ENCODE measurements at regions not wholly inside any gene's neighbourhood (a gene's known extent, or its start where the extent isn't known, plus 50 kb on each side); places are given as distances from the start of the nearest gene placed in this dataset.

DNA sequence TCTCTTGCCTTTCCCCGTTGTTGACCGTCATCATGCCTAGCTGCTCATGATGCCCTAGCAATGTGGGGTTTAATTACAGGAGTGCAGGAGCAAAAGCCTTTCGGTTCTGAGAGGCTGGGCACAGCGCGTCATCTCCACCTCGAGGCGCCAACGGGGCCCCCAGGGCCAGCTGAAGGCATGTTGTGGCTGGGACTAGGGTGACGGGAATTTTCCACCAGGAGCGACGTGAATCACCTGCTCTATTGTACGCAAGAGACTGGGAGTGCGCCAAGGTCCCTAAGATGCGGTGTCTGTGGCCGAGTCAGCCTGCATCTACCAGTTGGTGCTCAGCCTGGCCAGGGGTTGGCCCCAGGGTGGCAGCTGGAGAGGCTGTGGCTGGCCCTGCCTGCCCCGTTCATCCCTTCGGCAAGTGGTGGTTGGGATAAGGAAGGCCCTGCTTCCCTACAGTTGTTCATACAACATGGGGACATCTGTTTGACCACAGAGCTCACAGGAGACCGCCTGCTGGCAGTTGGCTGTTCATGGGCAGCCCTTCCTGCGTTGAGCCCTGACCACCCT lies 1175.6 kb downstream of the BRD1 start:
- no peak for DNase-seq (ENCODE audit: low read depth)

DNA sequence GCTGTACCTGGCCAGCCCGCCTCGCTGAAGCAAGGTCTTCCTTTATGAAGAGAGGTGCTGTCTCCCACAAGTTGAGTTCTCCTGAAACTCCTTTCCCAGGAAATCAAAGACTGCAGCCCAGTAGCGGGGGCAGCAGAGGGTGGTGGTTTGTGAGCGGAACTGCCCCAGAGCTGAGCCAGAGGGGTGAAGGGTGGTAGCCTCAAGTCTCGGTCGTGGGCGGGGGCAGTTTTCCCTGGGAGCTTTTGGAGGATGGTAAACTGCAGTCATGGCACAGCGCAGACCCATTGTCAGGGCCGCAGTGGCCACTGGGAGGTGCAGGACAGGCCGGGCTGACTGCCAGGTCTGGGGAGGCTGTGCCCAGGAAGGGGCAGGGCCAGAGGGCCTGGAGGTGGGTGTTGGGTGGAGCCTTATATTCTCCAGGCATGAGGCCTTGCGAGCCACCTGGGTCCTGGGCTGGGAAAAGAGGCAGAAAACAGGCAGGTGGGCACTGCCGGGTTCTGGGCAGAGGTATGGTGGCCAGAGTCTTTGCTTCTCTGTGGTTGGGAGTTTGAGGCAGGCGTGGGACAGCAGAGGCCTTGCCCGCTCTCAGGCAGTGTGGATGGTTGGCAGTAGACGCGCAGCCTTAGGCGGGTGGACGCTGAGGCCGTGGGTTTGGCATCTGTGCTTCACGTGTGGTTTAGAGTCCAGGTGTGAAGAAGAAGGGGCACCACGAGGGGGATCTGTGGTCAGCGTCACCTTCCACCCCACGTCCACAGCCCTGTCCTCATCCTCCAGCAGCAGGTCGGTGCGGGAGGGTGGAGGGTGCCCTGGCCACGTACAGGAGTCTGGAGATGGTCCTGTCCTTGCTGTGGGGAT lies 1176.4 kb downstream of the BRD1 start:
- DNase-seq (ENCODE audit: low read depth): no peak

DNA sequence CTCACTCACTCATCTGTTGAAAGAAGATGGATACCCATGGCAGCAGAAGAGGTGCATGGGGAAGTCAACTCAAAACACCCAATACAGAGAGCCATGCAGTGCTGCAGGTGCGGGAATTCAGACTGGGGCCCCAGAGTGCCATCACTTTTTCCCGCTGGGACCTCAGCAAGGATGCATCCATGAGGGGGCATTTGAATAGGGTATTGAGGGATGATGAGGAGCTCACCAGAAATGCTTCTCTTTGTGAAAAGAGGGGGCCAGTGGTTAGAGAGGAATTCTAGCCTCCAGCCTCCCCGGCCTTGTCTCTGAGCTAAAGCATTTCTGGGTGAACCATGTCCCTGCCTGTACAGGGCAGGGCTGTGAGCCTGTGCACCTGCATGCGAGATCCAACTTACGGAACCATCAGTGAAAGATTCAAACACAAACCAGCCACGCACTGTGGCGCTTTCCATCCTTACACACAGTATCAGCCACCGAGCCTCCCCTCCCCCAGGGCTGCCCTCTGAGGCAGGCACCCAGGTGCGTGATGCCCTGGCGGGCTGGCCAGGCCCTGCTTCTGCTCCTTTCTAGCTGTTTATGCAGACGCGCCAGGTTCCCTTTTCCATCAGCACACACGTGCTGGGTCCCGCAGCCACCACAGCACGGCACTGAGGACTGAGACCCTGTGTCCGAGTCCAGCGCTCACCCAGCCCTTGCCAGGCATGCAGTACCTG lies 1177.2 kb downstream of the BRD1 start:
- DNase-seq (ENCODE audit: low read depth): no peak

DNA sequence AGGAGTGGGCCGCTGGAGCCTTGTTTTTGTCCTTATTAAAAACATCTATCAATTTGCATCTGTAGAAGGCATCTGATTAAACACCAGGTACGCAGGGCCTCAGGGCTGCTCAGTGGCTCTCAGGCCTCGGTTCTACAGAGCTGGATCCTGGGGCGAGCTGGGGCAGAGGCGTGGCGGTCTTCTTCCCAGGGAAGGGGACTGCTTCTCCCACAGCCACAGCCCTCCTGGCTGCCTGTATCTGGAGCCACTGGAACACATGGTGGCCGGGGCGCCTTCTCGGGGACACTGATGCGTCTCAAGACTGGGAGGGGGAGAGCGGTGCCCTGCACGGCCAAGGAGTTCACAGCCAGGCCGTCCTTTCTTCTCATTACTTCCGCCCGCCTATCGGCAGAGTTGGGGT lies 1178.2 kb downstream of the BRD1 start:
- no peak for DNase-seq (ENCODE audit: low read depth)

DNA sequence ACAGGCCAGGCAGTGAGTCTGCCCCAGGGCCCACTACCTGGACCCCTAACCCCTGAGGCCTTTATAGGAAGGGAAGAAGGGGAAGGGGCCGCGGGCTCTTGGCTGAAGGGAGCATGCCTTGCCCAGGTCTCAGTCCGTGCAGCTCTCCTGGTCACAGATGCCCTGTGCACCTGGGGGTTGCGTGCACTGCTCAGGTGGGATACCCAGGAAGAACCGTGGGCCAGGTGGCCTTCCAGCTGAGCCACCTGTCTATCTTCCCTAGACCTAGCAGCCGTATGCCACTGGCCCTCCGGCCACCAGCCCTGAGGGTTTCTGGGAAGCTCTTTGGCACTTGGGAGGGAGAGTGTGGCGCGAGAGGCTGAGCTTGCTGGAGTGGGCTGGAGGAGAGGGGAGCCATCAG lies 1178.6 kb downstream of the BRD1 start:
- no peak for DNase-seq (ENCODE audit: low read depth)

DNA sequence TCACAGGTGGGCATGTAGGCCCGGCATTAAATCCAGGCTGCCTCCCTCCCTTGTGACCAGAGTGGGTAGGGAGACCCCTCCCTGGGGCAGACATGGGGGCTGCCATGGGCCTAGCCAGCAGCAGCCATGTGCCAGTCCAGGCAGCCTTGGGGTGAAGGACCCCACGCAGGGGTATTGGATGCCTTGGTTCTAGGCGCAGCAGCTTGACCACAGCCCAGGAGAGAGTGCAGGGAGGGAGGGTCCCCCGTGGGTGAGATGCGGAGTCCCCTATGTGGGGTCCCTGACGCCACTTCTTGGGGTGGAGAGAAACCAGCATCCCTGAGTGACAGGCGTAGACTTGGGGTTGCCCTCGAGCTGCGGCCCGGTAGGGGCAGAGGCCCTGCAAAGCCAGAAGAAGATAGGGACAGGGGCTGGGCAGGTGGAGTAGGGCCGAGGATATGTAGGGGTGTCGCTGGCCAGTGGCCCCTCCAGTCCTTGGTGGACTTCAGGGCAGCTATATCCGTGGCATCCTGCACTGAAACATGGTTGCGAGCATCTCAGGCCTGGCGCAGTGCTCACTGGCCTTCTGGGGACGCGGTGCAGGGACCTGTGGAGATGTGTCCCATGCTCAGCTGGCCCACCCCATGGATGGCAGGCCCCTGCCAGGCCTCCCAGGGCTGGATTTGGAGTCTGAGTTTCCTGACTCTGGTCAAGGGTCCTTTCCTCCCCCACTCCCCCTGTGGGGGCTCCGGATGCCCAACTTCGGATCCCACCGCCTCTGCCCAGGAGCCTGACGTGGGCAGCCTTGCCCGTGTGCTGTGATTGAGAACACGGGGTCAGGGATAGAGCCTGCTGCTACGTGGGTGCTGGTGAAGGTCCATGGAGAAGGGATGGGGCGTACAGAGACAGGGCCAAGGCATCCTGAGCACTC lies 1179.8 kb downstream of the BRD1 start:
- no peak for DNase-seq (ENCODE audit: low read depth)

DNA sequence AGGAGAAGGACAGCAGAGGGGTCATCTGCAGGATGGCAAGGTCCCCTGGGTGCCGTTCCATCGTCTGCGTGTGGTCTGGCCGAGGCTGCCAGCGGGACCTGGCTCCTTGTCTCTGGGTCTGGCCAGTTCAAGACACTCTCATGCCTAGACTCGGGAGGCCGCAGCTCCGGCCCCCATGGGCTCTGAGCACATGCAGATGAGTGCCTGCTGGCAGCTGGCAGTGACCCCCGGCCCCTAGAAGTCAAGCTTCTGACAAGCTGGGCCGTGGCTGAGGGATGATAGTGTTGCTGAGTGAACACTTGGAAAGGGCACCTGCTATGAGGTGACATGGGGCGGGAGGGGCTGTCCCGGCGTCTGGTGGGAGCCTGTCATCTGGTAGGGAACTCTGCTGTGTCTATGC lies 1180.6 kb downstream of the BRD1 start:
- no peak for DNase-seq (ENCODE audit: low read depth)

DNA sequence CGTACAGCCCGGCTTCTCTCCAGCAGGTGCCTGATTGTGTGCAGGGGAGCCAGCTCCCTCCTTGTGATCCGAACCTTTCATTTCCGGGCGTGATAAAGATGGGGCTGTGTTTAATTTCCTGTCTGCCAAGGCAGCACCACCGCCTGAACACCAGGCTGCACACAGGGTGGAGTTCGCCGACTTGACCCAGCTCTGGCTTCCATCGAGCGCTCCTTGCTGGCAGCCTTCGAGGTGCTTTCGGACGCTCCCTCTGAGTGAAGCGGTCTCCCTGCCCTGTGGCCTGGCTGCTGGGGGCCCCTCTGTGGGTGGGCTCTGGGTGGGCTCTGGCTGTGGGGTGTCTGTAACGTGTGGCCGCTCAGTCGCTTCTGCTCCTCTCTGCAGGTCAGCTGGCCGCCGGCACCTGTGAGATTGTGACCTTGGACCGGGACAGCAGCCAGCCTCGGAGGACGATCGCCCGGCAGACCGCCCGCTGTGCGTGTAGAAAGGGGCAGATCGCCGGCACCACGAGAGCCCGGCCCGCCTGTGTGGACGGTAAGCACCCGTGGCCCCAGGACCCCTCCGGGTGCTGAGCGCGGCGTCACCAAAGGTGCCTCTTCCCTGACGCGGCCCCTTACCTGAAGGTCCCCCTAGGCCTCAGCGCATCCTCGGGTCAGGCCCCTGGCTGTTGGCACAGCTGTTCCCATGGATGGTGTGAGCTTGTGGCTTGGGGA lies 1181.3 kb downstream of the BRD1 start:
- DNase-seq (ENCODE audit: low read depth): no peak

DNA sequence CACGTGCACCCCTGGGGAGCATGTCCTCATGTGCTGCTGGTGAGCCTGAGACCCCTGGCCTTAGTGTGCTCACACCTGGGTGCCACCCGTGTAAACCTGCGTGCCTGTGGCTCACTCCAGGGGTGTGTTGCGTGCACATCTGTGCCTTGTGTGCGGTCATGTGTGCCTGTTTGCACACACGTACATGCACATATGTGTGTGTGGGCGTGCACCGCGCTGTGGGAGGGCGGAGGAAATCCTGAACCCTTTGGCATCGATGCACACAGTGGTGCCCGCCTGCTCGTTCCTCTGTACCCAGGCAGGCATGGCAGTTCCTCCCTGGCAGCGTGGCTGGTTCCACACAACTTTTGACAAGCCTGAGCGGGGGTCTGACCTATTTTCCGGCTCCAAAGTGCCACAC lies 1181.9 kb downstream of the BRD1 start:
- no peak for DNase-seq (ENCODE audit: low read depth)

DNA sequence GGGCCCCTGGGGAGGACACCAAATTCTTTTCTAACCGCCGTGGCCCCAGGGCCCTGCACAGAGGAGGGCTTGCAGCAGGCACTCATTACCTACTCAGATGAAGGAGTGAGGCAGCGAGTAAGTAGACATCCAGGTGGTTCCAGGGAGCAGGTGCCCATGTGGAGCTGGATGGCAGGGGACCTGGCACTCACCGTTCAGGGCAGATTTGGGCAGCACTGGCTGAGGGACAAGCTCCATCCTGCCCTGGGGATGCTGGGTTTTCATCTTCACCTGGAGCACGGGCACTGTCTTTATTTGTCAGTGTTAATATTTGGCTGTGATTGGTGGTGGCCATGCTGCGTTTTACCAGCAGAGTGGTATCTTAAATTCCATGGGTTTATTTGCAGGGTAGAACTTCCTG lies 1182.7 kb downstream of the BRD1 start:
- no peak for DNase-seq (ENCODE audit: low read depth)

DNA sequence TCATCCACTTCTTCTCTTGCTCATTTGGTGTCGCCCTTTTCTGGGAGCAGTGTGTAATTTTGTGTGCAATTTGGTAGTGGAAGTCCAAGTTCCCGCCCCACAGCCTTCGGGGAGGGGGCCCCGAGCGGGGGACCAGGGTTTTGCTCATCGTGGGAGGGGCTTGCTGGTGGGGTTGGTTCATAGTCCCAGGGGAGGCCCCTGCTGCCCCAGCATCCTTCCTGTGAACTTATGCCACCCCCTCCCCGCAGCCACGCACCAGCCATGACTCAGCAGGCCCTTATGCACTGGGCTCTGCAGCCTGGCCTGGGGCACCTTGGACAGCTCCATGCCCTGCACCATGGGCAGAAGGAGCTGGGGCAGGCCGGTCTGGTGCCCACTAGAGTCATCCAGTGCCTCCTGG lies 1183.6 kb downstream of the BRD1 start:
- no peak for DNase-seq (ENCODE audit: low read depth)

DNA sequence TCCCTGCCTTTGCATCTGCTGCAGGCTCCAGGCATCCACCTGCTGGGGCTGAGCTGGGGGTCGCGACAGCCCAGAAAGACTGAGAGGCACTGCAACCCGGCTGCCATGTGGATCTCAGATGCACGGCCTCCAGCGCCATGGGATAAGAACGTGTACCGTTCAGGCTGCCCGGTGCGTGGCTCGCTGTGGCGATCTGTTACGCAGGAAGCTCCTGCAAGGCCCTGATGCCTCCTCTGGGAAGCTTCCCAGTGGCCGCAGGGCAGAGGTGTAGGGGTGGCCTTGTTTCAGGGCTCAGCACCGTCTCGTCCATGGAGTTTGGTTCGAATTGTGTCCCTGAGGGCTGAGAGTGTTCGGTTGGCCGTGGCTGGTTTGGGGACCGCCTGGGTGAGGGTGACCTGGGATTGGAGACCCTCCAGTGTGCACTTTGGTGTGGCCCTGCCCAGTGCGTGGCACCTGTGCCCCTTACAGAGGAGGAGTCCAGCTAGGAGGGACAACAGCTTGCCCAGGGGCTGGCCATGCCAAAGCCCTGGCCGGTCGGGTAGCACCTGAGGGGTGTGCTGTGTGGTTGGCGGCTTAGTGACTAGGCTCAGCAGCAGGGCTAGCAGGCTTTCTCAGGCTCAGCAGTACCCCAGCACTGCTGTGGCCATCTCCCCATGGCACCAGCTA lies 1184.5 kb downstream of the BRD1 start:
- no peak for DNase-seq (ENCODE audit: low read depth)

DNA sequence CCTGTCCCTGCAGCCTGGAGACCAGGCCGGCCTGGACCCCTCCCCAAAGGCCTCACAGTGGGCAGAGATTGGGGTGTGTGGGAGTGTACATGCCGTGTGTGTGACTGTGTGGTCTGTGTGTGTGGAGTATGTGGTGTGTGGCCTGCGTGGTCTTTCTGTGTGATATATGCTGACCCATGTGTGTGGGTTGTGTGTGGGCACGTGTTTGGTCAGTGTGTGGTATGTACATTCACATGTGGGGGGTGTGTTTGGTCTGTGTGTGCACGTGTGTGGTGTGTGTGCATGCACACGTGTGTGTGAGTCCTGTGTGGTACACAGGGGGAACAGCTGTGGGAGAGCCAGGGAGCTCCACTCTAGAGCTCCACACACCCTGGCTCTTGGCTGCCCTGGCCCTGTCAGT lies 1185.1 kb downstream of the BRD1 start:
- no peak for DNase-seq (ENCODE audit: low read depth)

DNA sequence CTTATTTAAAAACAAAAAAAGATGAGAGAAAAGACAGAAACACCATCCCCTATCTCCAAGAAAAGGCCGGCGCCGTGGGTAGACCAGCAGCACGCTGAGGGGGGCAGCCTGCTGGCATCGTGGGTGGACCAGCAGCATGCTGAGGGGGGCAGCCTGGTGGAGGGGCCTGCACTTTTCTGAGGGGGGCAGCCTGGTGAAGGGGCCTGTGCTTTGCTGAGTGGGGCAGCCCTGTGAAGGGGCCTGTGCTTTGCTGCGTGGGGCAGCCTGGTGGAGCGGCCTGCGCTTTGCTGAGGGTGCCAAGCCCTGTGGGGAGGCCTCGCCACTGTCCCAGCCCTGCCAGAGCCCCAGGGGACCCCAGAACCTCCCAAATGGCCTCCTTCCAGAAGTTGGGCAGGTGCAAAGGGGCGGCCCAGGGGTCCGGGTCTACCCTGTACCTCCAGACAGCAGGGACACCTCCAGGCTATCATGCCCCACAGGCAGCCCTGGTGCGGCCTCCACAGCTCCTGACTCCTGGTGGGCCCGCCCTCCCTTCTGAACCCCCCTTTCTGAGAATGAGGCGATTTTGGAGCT lies 1185.7 kb downstream of the BRD1 start:
- DNase-seq (ENCODE audit: low read depth): no peak

DNA sequence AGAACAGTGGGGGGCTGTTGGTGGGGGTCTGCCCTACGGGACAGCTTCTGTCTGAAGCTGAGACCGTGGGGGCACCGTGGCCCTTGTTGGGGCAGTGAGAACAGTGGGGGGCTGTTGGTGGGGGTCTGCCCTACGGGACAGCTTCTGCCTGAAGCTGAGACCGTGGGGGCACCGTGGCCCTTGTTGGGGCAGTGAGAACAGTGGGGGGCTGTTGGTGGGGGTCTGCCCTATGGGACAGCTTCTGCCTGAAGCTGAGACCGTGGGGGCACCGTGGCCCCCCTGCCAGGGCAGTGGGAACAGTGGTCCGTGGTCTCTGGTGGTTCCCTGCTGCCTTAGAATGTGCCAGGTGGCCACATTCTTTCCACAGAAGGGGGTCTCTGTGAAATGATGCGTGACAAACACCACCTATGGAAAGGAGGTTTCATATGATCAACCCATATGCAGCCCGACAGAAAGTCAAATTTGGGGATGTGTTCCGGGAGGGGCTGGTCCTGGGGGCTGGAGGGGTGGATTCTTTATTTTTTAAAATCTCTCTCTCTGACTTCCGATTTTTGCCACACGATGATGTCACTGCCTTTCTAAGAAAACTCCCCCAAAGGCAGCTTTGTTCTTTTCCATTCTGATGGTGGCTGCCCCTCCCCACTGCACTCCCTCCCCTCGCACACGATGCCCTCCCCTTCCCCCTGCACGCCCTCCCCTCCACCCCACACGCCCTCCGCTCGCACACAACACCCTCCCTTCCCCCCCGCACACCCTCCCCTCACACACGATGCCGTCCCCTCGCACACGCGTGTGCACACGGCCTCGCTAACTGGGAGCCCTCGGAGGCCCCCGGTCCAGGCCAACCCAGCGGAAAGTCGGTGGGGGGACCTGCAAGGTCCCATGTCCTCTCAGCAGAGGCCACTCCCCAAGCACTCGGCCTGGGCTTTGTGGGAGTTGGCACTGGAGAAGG lies 1186.5 kb downstream of the BRD1 start:
- no peak for DNase-seq (ENCODE audit: low read depth)

DNA sequence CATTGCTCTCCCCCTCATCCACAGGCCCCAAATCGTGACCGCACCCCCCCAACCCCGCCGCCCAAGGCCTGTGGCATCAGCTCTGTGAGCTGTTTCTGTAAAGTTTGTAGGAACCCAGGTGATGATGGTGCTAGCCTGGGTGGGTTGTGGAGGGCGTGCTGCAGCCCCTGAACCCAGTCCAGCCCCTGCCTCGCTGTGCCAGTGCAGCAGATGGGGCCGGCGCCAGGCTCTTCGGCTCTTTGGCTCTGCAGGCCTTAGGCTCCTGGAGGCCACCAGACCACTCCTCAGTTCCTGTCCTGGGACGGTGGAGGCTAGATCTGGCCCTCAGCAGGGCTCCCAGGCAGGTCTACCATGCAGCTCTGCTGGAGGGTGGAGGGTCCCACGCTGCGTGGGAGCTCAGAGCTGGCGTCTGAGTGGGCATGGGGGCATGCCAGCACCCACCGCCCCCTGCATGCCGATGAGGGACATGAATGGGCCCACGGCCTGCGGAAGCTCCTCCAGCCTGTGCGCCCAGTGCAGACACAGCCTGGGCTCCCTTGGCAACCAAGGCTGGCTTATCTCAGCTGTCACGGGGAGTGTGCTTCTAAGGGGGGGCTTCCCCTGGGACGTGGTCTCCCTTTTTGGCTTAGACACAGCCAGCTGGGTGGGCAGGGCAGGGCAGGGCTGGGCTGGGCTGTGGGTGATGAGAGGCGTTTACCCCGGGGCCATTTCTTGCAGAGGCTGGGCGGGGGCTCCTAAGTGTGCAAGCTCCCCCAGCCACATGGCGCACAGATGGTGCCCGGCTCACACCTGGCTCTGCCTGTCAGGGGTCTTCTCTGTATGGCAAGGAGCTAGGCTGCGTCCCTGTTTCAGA lies 1187.6 kb downstream of the BRD1 start:
- DNase-seq (ENCODE audit: low read depth): no peak

DNA sequence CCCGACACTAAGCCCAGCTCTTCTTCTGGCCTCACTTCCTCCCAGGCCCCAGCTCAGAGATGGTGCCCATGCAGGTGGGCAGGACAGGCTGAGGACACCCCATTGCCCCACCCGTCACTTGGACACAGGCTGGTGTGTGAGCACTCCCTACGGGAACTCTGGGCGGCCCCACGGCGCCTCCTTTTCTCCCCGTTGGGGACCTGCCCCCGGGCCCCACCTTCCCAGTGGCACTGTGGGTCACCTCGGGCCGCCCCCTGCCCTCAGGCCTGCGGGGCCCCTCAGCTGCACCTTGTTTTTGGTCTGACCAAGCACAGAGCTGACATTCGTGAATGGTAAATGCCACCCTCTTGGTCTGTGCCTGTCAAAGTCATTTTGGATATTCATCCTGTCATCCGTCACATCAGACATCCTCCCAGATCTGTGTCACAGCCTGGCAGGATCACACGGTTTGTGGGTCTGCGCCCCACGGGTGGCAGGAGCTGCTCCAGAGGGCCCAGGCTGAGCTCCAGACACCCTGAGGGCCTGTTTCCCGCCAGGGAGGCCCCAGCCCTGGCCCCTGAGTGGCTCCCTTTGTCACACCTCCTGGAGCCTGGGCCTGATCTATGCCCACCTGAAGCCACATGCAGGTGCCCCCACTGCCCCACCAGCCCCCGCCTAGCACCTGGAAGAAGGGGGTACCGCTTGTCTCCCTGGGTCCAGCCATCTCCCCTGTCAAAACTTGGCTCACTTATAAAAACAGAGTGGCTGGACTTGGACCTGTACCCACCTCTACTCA lies 1188.5 kb downstream of the BRD1 start:
- DNase-seq (ENCODE audit: low read depth): no peak

DNA sequence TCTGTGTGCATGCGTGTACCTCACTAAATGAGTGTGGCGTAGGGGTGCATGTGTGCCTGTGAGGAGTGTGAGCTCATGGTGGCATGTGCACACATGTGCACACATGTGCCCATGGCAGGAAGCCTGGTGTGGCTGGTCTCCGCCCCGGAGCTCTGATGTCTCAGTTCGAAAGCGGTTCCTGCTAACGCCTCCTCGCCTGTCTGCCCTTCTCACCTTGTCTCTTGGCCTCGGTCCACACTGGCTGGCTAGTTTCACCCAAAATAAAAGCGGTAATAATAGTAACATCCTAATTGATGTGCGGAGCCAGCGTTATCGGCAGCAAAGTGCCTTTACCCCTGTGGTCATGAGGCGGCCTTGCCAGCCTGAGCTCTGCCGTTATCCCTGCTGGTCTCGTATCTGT lies 1190.4 kb downstream of the BRD1 start:
- DNase-seq (ENCODE audit: low read depth): no peak
